ENCODE measurements at regions not wholly inside any gene's neighbourhood (a gene's known extent, or its start where the extent isn't known, plus 50 kb on each side); places are given as distances from the start of the nearest gene placed in this dataset.

DNA sequence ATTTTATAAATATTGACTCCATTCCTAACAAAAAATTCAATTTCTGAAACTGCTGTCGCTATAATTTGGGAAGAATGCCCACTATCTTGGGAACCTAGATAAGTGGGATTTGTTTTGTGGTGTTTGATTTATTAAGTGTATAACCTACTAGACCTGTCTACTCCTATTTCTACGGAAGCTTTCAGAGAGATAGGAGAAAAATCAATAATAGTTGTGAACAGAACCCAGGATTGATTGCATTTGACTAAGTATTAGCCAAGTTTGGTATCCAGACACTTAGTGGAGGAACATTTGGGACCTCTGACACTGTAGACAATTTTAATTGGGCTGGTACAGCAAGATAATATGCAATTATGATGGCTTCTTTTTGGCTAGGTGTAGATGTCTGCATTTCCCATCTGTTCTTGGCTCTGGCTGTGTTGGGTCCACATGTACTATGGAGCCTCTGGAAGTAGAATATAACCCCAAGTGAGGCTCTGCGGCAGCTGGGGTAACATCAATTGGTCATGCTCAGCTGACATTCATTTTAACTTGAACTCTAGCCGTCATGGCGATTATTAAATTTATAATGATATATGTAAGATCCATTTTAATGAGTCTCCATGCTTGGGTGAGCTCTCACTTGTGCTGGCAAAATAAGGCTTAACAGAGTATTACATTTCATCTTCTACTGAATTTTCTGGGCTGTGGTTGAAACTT is 111.5 kb upstream of the E2F8 start (continued):
- no peak for TF ChIP-seq POLR2AphosphoS5 (IDR thresholded peaks at IDR 0.05; ENCODE audit: low read depth)
- no peak for TF ChIP-seq EZH2phosphoT487 (IDR thresholded peaks at IDR 0.05; ENCODE audit: unreplicated experiment)
- no peak for TF ChIP-seq NANOG (IDR thresholded peaks at IDR 0.05; ENCODE audit: borderline replicate concordance)
- TF ChIP-seq ZNF331 (CRISPR knock-in tag; IDR thresholded peaks at IDR 0.05; ENCODE audit: low read depth): no peak
- TF ChIP-seq JUNB (IDR thresholded peaks at IDR 0.05; ENCODE audit: unreplicated experiment): no peak

DNA sequence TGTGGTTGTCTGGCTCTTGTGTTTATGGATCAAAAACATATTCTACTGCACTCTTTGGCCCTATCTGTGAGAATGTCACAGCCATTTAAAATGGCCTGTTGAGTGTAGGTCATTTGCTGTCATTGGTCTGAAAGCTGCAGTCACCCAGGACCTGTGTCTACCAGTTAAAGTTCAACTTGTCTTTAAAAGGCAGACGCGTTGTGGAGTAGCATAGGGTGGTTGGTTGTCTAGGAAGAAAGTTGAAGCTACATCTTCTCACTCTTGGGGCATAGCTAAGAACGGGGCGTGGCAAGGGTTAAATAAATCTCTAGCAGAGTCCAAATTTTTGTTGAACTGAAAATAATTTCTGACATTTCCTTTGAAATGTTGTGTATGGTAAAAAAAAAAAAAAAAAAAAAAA is 110.7 kb upstream of the E2F8 start:
- ATAC-seq (no peak), DNase-seq (ENCODE audit: low spot score) (no peak)
- Mint-ChIP-seq H3K4me1 (no peaks in the 10 kb centered on the region), H3K36me3 (ENCODE audit: low read depth) (no peaks in the 10 kb centered on the region), H3K27me3 (ENCODE audit: insufficient read depth, low read depth, poor library complexity) (peaks cover 24% of the 10 kb centered on the region), H3K4me3 (no peak overlapping the region), H3K9me3 (no peaks in the 10 kb centered on the region), H3K27ac (no peak overlapping the region)
- Histone ChIP-seq H3K4me3 (no peak overlapping the region), H3F3A (replicated peaks; ENCODE audit: low read depth) (no peaks in the 10 kb centered on the region), H3K79me2 (replicated peaks; ENCODE audit: insufficient read depth) (no peaks in the 10 kb centered on the region), H4K20me1 (replicated peaks; ENCODE audit: insufficient read depth) (no peaks in the 10 kb centered on the region), H2AFZ (no peak overlapping the region), H3K27me3 (ENCODE audit: insufficient read depth) (peaks cover 26% of the 10 kb centered on the region), H3K36me3 (ENCODE audit: insufficient read depth) (no peaks in the 10 kb centered on the region), H3K27ac (ENCODE audit: low read depth) (no peak overlapping the region), H3K4me2 (no peak overlapping the region), H3K4me1 (ENCODE audit: insufficient read depth) (peaks cover 7% of the 10 kb centered on the region), H3K9me2 (ENCODE audit: insufficient read depth) (no peaks in the 10 kb centered on the region)
- TF ChIP-seq NANOG (IDR thresholded peaks at IDR 0.05; ENCODE audit: borderline replicate concordance): no peak

DNA sequence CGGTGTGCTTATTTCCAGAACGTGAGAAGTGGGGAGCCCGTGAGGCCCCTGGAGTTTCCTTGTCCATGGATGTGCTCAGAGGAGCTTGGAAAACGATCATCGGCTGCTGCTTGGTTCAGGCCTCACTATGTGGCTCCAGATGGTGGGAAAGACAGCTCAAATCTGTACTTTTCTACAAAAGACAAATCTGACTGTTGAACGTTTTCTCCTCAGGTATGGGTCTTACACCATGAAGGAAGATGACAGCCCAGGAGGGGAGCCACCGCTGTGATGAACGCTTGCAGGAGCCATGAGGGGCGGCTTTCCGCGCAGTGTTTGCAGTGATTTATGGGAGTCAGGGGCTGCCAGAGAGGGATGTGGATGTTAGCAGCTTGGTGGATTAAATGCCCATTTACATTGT is 109.4 kb upstream of the E2F8 start:
- Histone ChIP-seq H2AFZ (no peak overlapping the region), H3K27ac (ENCODE audit: low read depth) (no peak overlapping the region), H3K27me3 (ENCODE audit: insufficient read depth) (peaks cover 38% of the 10 kb centered on the region), H3K36me3 (ENCODE audit: insufficient read depth) (no peaks in the 10 kb centered on the region), H3K4me3 (no peak overlapping the region), H3K9me2 (ENCODE audit: insufficient read depth) (no peaks in the 10 kb centered on the region), H4K20me1 (replicated peaks; ENCODE audit: insufficient read depth) (0 out of 2 replicates have a peak, but pooled peaks cover 3% of the 10 kb centered on the region), H3F3A (replicated peaks; ENCODE audit: low read depth) (peaks cover 4% of the 10 kb centered on the region; the same call in 1 of the 2 replicates), H3K4me1 (ENCODE audit: insufficient read depth) (peaks cover 14% of the 10 kb centered on the region), H3K4me2 (no peak overlapping the region), H3K79me2 (replicated peaks; ENCODE audit: insufficient read depth) (no peaks in the 10 kb centered on the region)
- Mint-ChIP-seq H3K27ac (no peak overlapping the region), H3K27me3 (ENCODE audit: insufficient read depth, low read depth, poor library complexity) (peaks cover 36% of the 10 kb centered on the region), H3K4me1 (peaks cover 5% of the 10 kb centered on the region; the same call in 2 of the 3 replicates), H3K9me3 (no peaks in the 10 kb centered on the region; the same call in 2 of the 3 replicates), H3K4me3 (no peak overlapping the region), H3K36me3 (ENCODE audit: low read depth) (no peaks in the 10 kb centered on the region)
- ATAC-seq: no peak
- DNase-seq (ENCODE audit: low spot score): no peak
- TF ChIP-seq ZNF114 (CRISPR knock-in tag; IDR thresholded peaks at IDR 0.05) (no peak), JUNB (IDR thresholded peaks at IDR 0.05; ENCODE audit: unreplicated experiment) (no peak), EZH2phosphoT487 (IDR thresholded peaks at IDR 0.05; ENCODE audit: unreplicated experiment) (no peak), NANOG (IDR thresholded peaks at IDR 0.05; ENCODE audit: borderline replicate concordance) (no peak), POLR2AphosphoS5 (IDR thresholded peaks at IDR 0.05; ENCODE audit: low read depth) (no peak)
- TF ChIP-seq, protein P1, sequence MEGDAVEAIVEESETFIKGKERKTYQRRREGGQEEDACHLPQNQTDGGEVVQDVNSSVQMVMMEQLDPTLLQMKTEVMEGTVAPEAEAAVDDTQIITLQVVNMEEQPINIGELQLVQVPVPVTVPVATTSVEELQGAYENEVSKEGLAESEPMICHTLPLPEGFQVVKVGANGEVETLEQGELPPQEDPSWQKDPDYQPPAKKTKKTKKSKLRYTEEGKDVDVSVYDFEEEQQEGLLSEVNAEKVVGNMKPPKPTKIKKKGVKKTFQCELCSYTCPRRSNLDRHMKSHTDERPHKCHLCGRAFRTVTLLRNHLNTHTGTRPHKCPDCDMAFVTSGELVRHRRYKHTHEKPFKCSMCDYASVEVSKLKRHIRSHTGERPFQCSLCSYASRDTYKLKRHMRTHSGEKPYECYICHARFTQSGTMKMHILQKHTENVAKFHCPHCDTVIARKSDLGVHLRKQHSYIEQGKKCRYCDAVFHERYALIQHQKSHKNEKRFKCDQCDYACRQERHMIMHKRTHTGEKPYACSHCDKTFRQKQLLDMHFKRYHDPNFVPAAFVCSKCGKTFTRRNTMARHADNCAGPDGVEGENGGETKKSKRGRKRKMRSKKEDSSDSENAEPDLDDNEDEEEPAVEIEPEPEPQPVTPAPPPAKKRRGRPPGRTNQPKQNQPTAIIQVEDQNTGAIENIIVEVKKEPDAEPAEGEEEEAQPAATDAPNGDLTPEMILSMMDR (conservative IDR thresholded peaks at IDR 0.05; ENCODE audit: low read depth in 2 of 2): no peak
- TF ChIP-seq, protein P2, sequence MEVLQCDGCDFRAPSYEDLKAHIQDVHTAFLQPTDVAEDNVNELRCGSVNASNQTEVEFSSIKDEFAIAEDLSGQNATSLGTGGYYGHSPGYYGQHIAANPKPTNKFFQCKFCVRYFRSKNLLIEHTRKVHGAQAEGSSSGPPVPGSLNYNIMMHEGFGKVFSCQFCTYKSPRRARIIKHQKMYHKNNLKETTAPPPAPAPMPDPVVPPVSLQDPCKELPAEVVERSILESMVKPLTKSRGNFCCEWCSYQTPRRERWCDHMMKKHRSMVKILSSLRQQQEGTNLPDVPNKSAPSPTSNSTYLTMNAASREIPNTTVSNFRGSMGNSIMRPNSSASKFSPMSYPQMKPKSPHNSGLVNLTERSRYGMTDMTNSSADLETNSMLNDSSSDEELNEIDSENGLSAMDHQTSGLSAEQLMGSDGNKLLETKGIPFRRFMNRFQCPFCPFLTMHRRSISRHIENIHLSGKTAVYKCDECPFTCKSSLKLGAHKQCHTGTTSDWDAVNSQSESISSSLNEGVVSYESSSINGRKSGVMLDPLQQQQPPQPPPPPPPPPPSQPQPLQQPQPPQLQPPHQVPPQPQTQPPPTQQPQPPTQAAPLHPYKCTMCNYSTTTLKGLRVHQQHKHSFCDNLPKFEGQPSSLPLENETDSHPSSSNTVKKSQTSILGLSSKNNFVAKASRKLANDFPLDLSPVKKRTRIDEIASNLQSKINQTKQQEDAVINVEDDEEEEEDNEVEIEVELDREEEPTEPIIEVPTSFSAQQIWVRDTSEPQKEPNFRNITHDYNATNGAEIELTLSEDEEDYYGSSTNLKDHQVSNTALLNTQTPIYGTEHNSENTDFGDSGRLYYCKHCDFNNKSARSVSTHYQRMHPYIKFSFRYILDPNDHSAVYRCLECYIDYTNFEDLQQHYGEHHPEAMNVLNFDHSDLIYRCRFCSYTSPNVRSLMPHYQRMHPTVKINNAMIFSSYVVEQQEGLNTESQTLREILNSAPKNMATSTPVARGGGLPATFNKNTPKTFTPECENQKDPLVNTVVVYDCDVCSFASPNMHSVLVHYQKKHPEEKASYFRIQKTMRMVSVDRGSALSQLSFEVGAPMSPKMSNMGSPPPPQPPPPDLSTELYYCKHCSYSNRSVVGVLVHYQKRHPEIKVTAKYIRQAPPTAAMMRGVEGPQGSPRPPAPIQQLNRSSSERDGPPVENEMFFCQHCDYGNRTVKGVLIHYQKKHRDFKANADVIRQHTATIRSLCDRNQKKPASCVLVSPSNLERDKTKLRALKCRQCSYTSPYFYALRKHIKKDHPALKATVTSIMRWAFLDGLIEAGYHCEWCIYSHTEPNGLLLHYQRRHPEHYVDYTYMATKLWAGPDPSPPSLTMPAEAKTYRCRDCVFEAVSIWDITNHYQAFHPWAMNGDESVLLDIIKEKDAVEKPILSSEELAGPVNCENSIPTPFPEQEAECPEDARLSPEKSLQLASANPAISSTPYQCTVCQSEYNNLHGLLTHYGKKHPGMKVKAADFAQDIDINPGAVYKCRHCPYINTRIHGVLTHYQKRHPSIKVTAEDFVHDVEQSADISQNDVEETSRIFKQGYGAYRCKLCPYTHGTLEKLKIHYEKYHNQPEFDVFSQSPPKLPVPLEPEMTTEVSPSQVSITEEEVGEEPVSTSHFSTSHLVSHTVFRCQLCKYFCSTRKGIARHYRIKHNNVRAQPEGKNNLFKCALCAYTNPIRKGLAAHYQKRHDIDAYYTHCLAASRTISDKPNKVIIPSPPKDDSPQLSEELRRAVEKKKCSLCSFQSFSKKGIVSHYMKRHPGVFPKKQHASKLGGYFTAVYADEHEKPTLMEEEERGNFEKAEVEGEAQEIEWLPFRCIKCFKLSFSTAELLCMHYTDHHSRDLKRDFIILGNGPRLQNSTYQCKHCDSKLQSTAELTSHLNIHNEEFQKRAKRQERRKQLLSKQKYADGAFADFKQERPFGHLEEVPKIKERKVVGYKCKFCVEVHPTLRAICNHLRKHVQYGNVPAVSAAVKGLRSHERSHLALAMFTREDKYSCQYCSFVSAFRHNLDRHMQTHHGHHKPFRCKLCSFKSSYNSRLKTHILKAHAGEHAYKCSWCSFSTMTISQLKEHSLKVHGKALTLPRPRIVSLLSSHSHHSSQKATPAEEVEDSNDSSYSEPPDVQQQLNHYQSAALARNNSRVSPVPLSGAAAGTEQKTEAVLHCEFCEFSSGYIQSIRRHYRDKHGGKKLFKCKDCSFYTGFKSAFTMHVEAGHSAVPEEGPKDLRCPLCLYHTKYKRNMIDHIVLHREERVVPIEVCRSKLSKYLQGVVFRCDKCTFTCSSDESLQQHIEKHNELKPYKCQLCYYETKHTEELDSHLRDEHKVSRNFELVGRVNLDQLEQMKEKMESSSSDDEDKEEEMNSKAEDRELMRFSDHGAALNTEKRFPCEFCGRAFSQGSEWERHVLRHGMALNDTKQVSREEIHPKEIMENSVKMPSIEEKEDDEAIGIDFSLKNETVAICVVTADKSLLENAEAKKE (CRISPR knock-in tag; IDR thresholded peaks at IDR 0.05): no peak
